ENCODE measurements at regions not wholly inside any gene's neighbourhood (a gene's known extent, or its start where the extent isn't known, plus 50 kb on each side); places are given as distances from the start of the nearest gene placed in this dataset.

DNA sequence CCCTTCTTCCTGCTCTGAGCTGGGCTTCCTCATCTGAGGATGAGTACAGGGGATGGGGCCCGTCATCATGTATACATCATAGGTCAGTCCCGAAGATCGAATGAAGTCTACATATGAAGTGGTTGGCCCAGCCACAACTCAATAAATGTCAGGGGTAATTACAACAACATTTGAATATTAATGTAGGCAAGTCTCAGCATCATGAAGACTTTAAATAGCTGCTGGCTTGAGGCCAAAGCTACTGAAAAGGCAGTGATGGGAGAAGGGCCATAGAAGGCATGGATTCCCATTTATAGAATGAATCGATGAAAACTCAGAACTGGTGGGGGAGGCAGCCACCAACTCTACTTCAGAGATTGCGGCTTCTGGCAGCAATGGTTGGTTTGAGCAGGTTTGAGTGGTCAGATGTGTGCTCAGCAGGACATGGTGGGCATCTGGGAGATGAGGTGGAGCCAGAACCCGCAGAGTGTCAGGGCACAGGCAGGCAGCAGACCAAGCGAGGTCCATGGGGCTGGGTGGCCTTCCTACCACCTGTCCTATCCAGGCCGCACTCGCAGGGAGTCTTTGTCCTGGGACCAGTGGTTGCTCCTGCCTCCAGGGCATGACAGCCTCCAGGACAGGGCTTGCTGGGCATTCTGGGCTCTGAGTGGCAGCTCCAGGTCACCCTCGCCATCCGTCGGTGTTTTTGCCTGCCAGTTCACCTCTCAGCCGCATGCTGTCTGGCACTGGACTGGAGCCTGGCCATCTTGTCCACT, 919.1 kb downstream of the TBC1D22A start:
- no peak overlapping the region for H3K27ac ChIP-seq
- TF ChIP-seq, protein P1, sequence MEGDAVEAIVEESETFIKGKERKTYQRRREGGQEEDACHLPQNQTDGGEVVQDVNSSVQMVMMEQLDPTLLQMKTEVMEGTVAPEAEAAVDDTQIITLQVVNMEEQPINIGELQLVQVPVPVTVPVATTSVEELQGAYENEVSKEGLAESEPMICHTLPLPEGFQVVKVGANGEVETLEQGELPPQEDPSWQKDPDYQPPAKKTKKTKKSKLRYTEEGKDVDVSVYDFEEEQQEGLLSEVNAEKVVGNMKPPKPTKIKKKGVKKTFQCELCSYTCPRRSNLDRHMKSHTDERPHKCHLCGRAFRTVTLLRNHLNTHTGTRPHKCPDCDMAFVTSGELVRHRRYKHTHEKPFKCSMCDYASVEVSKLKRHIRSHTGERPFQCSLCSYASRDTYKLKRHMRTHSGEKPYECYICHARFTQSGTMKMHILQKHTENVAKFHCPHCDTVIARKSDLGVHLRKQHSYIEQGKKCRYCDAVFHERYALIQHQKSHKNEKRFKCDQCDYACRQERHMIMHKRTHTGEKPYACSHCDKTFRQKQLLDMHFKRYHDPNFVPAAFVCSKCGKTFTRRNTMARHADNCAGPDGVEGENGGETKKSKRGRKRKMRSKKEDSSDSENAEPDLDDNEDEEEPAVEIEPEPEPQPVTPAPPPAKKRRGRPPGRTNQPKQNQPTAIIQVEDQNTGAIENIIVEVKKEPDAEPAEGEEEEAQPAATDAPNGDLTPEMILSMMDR (conservative IDR thresholded peaks at IDR 0.05): no peak

DNA sequence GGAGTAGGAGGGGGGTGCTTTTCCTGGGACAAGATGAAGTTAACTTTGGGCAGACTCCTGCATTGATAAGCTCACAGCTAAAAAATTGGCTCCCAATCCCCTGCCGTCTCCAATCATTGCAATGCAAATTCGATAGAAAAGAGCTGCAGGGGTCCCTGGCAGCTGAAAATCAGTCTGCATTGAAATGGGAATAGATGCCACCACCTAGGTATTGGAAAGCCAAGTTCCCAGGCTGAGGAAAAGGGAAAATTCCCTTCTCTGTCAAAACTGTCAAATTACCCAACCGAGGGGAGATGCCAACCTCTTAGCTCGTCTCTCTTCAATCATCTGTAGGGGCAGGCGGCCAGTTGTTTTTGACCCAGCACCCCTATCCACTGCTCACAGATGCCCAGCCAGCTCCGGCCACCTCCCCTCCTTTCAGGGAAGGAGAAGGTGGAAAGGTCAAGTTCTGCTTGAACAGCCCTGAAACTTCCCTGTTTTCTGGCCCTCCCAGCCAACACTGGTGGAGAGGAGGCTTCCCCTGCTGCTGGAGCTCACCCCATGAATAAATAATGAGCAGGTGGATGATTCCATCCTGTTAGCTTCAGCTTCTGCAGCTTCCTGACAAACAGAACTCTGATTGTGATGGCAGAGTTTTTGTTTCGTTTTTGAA, 916.3 kb downstream of the TBC1D22A start:
- no peak overlapping the region for H3K27ac ChIP-seq
- TF ChIP-seq, protein P1 (conservative IDR thresholded peaks at IDR 0.05): no peak

DNA sequence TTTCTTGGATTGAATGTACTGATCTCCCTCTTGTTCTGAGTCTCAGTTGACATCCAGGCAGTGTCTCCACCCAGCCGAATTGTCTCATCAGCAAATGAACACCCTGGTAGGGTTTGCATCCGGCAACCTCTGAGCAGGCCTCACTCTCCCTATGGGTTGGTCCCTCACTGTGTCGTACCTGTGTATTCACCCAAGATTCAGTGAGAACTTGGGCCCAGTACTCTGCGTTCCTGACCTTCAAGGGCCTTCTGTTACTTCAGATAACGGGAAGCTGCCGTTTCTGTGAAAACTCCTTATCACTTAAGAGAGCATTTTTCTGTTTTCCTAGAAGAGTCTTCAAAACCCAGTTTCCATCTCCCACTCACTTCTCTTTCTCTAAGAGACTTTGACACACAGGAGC, 915.6 kb downstream of the TBC1D22A start:
- no peak overlapping the region for H3K27ac ChIP-seq
- TF ChIP-seq, protein P1 (conservative IDR thresholded peaks at IDR 0.05): no peak

DNA sequence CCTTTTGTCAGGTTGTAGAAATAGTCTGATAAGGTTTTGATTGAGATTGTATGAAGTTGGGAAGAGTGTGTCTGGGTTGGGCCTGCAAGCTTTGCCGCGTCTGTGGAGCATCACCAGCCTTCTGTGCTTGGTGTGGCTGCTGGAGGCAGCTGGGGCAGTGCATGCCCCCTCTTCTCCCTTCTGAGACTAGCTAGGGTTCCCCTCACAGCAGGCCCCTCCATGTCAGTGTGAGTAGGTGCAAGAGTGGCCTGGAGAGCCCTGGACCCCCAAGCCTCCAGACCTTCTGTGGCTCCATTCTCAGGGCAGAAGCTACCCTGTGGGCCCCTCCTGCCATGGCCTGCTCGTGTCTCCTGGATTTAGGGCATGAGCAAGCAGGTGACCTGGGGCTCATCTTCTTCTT, 914.2 kb downstream of the TBC1D22A start:
- no peak overlapping the region for H3K27ac ChIP-seq
- TF ChIP-seq, protein P1 (conservative IDR thresholded peaks at IDR 0.05): no peak

DNA sequence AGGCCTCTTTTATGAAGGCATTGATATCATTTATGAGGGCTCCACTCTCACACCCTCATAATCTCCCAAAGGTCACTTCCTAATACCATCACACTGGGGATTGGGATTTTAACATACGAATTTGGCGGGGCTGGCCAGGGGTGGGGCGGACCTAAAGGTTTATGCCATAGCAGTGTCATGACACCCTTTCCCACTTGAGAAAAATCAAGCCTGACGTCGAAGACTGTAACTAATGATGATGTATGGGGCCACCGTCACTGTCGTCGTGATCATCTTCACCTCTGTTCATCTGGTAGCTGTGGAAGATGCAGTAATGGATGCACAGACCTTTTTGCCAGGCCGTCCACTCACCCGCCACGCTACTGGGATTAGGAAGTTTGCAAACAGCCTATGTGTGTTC, 912.1 kb downstream of the TBC1D22A start:
- TF ChIP-seq, protein P1 (conservative IDR thresholded peaks at IDR 0.05): no peak

DNA sequence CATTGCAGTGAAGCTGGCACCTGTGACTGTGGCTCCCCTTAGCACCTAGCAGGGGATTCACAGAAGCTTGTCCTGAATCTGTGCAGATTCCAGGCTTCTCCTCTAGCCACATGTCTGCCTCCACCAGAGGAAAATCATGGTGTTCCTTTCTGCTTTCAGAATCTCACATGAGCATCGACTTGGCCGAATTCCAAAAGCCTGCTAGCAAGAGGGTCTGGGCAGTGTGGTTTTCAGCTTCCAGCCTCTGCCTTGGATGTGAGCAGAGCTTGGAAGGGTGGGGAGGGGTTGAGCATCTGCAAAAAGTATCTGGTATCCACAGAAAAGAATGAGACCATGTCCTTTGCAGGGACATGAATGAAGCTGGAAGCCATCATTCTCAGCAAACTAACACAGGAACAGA, 911.1 kb downstream of the TBC1D22A start:
- no peak overlapping the region for H3K27ac ChIP-seq
- TF ChIP-seq, protein P1 (conservative IDR thresholded peaks at IDR 0.05): no peak

More for the DNA sequence above, 912.1 kb downstream of the TBC1D22A start:
- no peak overlapping the region for H3K27ac ChIP-seq

DNA sequence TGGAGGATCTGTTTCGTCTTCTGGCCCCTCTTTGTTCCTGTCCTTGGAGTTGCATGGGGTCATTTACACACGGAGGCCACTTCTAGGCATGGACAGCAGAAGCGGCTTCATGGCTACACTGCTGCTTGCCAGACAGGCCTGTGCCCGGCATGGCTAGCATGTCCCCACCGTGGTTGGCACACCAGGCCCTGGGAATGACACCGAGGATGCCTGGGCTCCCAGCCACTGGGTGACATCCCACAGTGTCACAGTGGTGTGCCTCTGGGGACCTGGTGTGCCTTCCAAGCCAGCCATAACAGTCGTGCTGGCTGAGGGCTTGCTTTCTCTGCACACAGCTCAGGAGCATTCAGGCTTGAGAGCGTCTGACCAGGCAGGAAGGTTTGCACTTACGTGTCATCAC, 910.1 kb downstream of the TBC1D22A start:
- TF ChIP-seq, protein P1 (conservative IDR thresholded peaks at IDR 0.05): no peak
- no peak overlapping the region for H3K27ac ChIP-seq

All from VCaP (cell line).